ENCODE measurements at regions not wholly inside any gene's neighbourhood (a gene's known extent, or its start where the extent isn't known, plus 50 kb on each side); places are given as distances from the start of the nearest gene placed in this dataset.

DNA sequence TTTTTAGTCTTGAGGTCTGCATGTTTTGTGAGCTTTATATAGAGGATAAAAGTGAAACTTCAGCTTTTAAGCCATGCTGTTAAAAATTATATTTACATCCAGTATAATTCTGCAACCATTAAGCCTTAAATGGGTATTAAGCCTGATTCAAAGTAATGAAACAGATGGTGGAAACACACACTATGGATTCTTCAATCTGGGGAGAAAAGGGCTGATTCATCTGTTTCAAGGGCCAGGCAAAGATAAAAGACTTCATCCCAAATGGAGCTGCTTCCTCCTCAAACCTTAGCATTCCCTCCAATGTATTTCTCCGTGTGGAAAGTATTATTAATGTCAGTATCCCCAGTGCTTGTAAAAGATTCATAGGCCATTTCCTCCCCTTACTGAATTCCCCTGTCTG, 367.4 kb upstream of the ZFHX3 start:
- 21 to 26% methylated on average over 1 of the region's 1 CpG for WGBS, 2 donors
- peaks cover 0 to under 1% of the 10 kb centered on the region in 2 donors for H3K4me1 ChIP-seq (ENCODE audit: control insufficient read depth in 1 of 2, insufficient read depth in 2 of 2, low read length in 2 of 2)
- DNase-seq: no peak
- ATAC-seq (ENCODE audit: low FRiP score): no peak
- intact Hi-C loops (cut with DNase I): no loop called here
- no peaks in the 10 kb centered on the region for H3K36me3 ChIP-seq (ENCODE audit: control insufficient read depth in 1 of 2, insufficient read depth in 2 of 2, low read length in 1 of 2)
- no peak overlapping the region for H3K27ac ChIP-seq (ENCODE audit: low read depth in 1 of 2, low read length in 2 of 2)
- H3K27me3 ChIP-seq (ENCODE audit: control insufficient read depth in 1 of 2, insufficient read depth in 2 of 2, low read length in 1 of 2): no peaks in the 10 kb centered on the region
- H3K4me3 ChIP-seq (ENCODE audit: low read length in 2 of 2): no peak overlapping the region
- peaks cover 2% of the 10 kb centered on the region for H3K9me3 ChIP-seq (ENCODE audit: control insufficient read depth, low read length)

DNA sequence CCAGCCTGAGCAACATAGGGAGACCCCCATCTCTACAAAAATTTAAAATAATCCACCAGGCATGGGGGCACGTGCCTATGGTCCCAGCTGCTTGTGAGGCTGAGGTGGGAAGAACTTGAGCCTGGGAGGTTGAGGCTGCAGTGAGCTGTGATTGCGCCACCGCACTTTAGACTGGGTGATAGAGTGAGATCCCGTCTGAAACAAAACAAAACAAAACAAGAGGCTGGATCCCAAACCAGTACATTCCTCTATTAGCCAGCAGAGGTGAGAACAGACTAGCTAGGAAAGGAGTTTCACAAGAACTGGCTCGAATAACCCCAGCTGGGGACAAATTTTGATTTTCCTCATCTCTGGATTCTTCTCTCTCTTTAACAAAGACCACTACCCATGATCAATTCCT, 366.7 kb upstream of the ZFHX3 start:
- intact Hi-C loops (cut with DNase I): no loop called here
- Histone ChIP-seq H3K36me3 (ENCODE audit: control insufficient read depth in 1 of 2, insufficient read depth in 2 of 2, low read length in 1 of 2) (no peaks in the 10 kb centered on the region), H3K9me3 (ENCODE audit: control insufficient read depth, low read length) (peaks cover 2% of the 10 kb centered on the region), H3K27me3 (ENCODE audit: control insufficient read depth in 1 of 2, insufficient read depth in 2 of 2, low read length in 1 of 2) (no peaks in the 10 kb centered on the region), H3K4me1 (ENCODE audit: control insufficient read depth in 1 of 2, insufficient read depth in 2 of 2, low read length in 2 of 2) (no peaks in the 10 kb centered on the region), H3K4me3 (ENCODE audit: low read length in 2 of 2) (no peak overlapping the region), H3K27ac (ENCODE audit: low read depth in 1 of 2, low read length in 2 of 2) (no peak overlapping the region)
- ATAC-seq (ENCODE audit: low FRiP score) (no peak), DNase-seq (no peak)
- WGBS, 2 donors: 61 to 63% methylated on average over 5 of the region's 5 CpGs

- Histone ChIP-seq H3K36me3 (ENCODE audit: control insufficient read depth in 1 of 2, insufficient read depth in 2 of 2, low read length in 1 of 2) (no peaks in the 10 kb centered on the region), H3K9me3 (ENCODE audit: control insufficient read depth, low read length) (peaks cover 2% of the 10 kb centered on the region), H3K27me3 (ENCODE audit: control insufficient read depth in 1 of 2, insufficient read depth in 2 of 2, low read length in 1 of 2) (no peaks in the 10 kb centered on the region), H3K4me3 (ENCODE audit: low read length in 2 of 2) (no peak overlapping the region), H3K27ac (ENCODE audit: low read depth in 1 of 2, low read length in 2 of 2) (no peak overlapping the region), H3K4me1 (ENCODE audit: control insufficient read depth in 1 of 2, insufficient read depth in 2 of 2, low read length in 2 of 2) (no peaks in the 10 kb centered on the region)
- WGBS, 2 donors: 94 to 98% methylated on average over 1 of the region's 1 CpG
- no peak for ATAC-seq (ENCODE audit: low FRiP score)
- no peak for DNase-seq
- intact Hi-C loops (cut with DNase I): no loop called here
Measured at GRCh38 chr16:73413830-73414190, 365.9 kb upstream of the ZFHX3 start.

DNA sequence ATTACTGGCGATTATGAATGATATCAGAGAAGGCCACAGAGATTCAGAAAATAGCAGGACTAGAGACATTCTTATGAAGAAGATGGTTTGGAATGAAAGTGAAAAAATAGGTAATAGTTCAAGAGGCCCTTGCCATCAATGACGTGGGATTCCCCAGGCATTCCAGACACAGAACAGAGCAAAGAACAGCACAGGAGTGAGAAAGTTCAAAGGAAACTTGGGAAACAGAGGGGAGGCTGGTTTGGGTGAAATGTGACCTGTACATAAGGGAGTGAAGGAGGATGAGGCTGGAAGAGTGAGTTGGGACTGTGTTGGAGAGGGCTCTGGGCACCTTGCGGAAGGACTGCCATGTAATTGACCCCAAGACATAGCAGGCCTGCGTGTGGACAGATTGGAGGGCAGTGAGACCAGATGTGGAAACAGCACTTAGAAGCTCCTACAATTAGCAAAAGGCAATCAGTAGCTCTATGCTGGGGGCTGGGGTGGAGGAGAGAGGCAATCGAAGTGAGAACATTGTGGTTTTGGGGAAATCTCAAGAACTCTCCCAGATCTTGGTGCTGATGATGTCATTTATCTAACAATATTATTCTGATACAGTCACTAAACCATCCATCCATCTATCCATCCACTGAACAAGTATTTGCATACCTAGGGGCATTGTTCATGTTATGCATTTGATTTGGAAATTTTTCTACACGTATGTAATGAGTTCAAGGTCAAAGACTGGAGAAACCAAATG, 365.3 kb upstream of the ZFHX3 start:
- ATAC-seq (ENCODE audit: low FRiP score) (no peak), DNase-seq (no peak)
- WGBS, 2 donors: 95% methylated on average over 6 of the region's 6 CpGs
- Histone ChIP-seq H3K4me1 (ENCODE audit: control insufficient read depth in 1 of 2, insufficient read depth in 2 of 2, low read length in 2 of 2) (no peaks in the 10 kb centered on the region), H3K9me3 (ENCODE audit: control insufficient read depth, low read length) (peaks cover 2% of the 10 kb centered on the region), H3K4me3 (ENCODE audit: low read length in 2 of 2) (no peak overlapping the region), H3K36me3 (ENCODE audit: control insufficient read depth in 1 of 2, insufficient read depth in 2 of 2, low read length in 1 of 2) (no peaks in the 10 kb centered on the region), H3K27me3 (ENCODE audit: control insufficient read depth in 1 of 2, insufficient read depth in 2 of 2, low read length in 1 of 2) (no peaks in the 10 kb centered on the region), H3K27ac (ENCODE audit: low read depth in 1 of 2, low read length in 2 of 2) (no peak overlapping the region)
- intact Hi-C loops (cut with DNase I): no loop called here

GRCh38 chr16:73412416-73412815, 364.5 kb upstream of the ZFHX3 start:
- no peak for DNase-seq
- Histone ChIP-seq H3K9me3 (ENCODE audit: control insufficient read depth, low read length) (peaks cover 2% of the 10 kb centered on the region), H3K36me3 (ENCODE audit: control insufficient read depth in 1 of 2, insufficient read depth in 2 of 2, low read length in 1 of 2) (no peaks in the 10 kb centered on the region), H3K4me3 (ENCODE audit: low read length in 2 of 2) (no peak overlapping the region), H3K27ac (ENCODE audit: low read depth in 1 of 2, low read length in 2 of 2) (no peak overlapping the region), H3K27me3 (ENCODE audit: control insufficient read depth in 1 of 2, insufficient read depth in 2 of 2, low read length in 1 of 2) (no peaks in the 10 kb centered on the region), H3K4me1 (ENCODE audit: control insufficient read depth in 1 of 2, insufficient read depth in 2 of 2, low read length in 2 of 2) (no peaks in the 10 kb centered on the region)
- intact Hi-C loops (cut with DNase I): no loop called here
- 94 to 96% methylated on average over 7 of the region's 7 CpGs for WGBS, 2 donors
- ATAC-seq (ENCODE audit: low FRiP score): no peak

GRCh38 chr16:73408716-73409115, 360.8 kb upstream of the ZFHX3 start:
- H3K4me3 ChIP-seq (ENCODE audit: low read length in 2 of 2): no peak overlapping the region
- no peak for DNase-seq
- no peaks in the 10 kb centered on the region for H3K27me3 ChIP-seq (ENCODE audit: control insufficient read depth in 1 of 2, insufficient read depth in 2 of 2, low read length in 1 of 2)
- H3K4me1 ChIP-seq (ENCODE audit: control insufficient read depth in 1 of 2, insufficient read depth in 2 of 2, low read length in 2 of 2): no peaks in the 10 kb centered on the region
- H3K9me3 ChIP-seq (ENCODE audit: control insufficient read depth, low read length): peaks cover 2% of the 10 kb centered on the region
- intact Hi-C loops (cut with DNase I): no loop called here
- H3K36me3 ChIP-seq (ENCODE audit: control insufficient read depth in 1 of 2, insufficient read depth in 2 of 2, low read length in 1 of 2): no peaks in the 10 kb centered on the region
- no peak overlapping the region for H3K27ac ChIP-seq (ENCODE audit: low read depth in 1 of 2, low read length in 2 of 2)
- 95 to 98% methylated on average over 6 of the region's 6 CpGs for WGBS, 2 donors
- no peak for ATAC-seq (ENCODE audit: low FRiP score)

DNA sequence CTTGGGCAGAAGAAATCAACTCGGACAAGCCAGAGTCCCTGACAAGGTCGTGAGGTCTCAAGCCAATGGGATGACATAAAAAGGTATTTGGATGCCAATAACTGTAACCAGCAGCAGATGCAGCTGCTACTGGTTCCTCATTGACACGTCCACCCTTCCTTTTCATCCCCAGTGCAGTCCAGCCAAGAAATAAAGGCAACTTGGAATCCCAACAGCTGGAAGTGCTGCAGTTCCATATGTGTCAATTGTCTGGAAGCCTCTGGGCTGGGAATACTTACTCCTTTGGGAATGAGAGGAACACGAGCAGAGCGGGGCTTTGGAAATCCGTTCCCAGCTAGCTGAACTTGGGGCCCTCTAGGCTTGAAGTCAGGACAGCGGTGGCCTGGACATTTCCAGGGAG, 360.4 kb upstream of the ZFHX3 start:
- no peaks in the 10 kb centered on the region for H3K4me1 ChIP-seq (ENCODE audit: control insufficient read depth in 1 of 2, insufficient read depth in 2 of 2, low read length in 2 of 2)
- H3K27me3 ChIP-seq (ENCODE audit: control insufficient read depth in 1 of 2, insufficient read depth in 2 of 2, low read length in 1 of 2): no peaks in the 10 kb centered on the region
- intact Hi-C loops (cut with DNase I): no loop called here
- no peak overlapping the region for H3K4me3 ChIP-seq (ENCODE audit: low read length in 2 of 2)
- 93 to 96% methylated on average over 7 of the region's 7 CpGs for WGBS, 2 donors
- H3K9me3 ChIP-seq (ENCODE audit: control insufficient read depth, low read length): peaks cover 2% of the 10 kb centered on the region
- DNase-seq (no peak), ATAC-seq (ENCODE audit: low FRiP score) (no peak)
- H3K36me3 ChIP-seq (ENCODE audit: control insufficient read depth in 1 of 2, insufficient read depth in 2 of 2, low read length in 1 of 2): no peaks in the 10 kb centered on the region
- no peak overlapping the region for H3K27ac ChIP-seq (ENCODE audit: low read depth in 1 of 2, low read length in 2 of 2)

DNA sequence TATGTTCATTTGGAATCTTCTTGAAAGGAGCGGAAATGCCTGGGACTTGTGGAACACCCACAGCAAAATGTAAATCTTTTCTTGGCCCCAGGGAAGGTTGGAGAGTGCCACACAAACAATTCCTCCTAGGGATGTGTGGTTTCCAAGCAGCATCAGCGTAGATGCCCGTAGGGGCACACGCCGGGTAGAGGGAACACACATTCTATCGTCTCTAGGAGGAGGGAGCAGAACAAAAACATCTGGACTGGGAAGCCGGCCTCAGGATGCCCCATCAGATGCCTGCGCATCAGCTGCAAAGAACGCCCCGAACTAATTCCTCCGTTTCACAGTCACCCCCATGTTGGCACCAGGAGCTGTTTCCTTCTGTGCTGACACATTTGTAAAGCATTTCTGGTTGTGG, 357.9 kb upstream of the ZFHX3 start:
- no peaks in the 10 kb centered on the region for H3K4me1 ChIP-seq (ENCODE audit: control insufficient read depth in 1 of 2, insufficient read depth in 2 of 2, low read length in 2 of 2)
- intact Hi-C loops (cut with DNase I): no loop called here
- 74% methylated on average over 11 of the region's 11 CpGs for WGBS, 2 donors
- H3K27me3 ChIP-seq (ENCODE audit: control insufficient read depth in 1 of 2, insufficient read depth in 2 of 2, low read length in 1 of 2): no peaks in the 10 kb centered on the region
- ATAC-seq (ENCODE audit: low FRiP score) (no peak), DNase-seq (no peak)
- H3K27ac ChIP-seq (ENCODE audit: low read depth in 1 of 2, low read length in 2 of 2): no peak overlapping the region
- no peaks in the 10 kb centered on the region for H3K36me3 ChIP-seq (ENCODE audit: control insufficient read depth in 1 of 2, insufficient read depth in 2 of 2, low read length in 1 of 2)
- H3K4me3 ChIP-seq (ENCODE audit: low read length in 2 of 2): no peak overlapping the region
- no peaks in the 10 kb centered on the region for H3K9me3 ChIP-seq (ENCODE audit: control insufficient read depth, low read length)

GRCh38 chr16:73404001-73404400, 356.1 kb upstream of the ZFHX3 start:
- no peak overlapping the region for H3K27ac ChIP-seq (ENCODE audit: low read depth in 1 of 2, low read length in 2 of 2)
- H3K4me1 ChIP-seq (ENCODE audit: control insufficient read depth in 1 of 2, insufficient read depth in 2 of 2, low read length in 2 of 2): no peaks in the 10 kb centered on the region
- ATAC-seq (ENCODE audit: low FRiP score) (no peak), DNase-seq (no peak)
- intact Hi-C loops (cut with DNase I): no loop called here
- no peaks in the 10 kb centered on the region for H3K36me3 ChIP-seq (ENCODE audit: control insufficient read depth in 1 of 2, insufficient read depth in 2 of 2, low read length in 1 of 2)
- no peak overlapping the region for H3K4me3 ChIP-seq (ENCODE audit: low read length in 2 of 2)
- H3K9me3 ChIP-seq (ENCODE audit: control insufficient read depth, low read length): no peaks in the 10 kb centered on the region
- no peaks in the 10 kb centered on the region for H3K27me3 ChIP-seq (ENCODE audit: control insufficient read depth in 1 of 2, insufficient read depth in 2 of 2, low read length in 1 of 2)

Data from aorta (tissue), 5 donors.